Bronchial epithelial cell (primary cell): ENCODE measurements at regions not wholly inside any gene's neighbourhood (a gene's known extent, or its start where the extent isn't known, plus 50 kb on each side); places are given as distances from the start of the nearest gene placed in this dataset.
A peak's percentile ranks its signal among the peaks of the same experiment; 100 is the strongest.

Experiments used
- DNase-seq: peaks from one replicate; pipeline ENCODE4 v3.0.0-alpha.2; 2010; ENCODE audit warnings: low read depth
- FAIRE-seq: peaks from 2 replicates; lab custom pipeline; 2011; peaks lifted over from hg19 to GRCh38; lab: Jason Lieb, UNC
- H3K27me3 ChIP-seq: 2 replicates; pipeline ENCODE4 v1.5.1; 2011; ENCODE audit warnings: low read length; ENCODE audit not compliant: control insufficient read depth, insufficient read depth
- H3K36me3 ChIP-seq: 2 replicates; pipeline ENCODE4 v1.5.1; 2011; ENCODE audit warnings: low read length; ENCODE audit not compliant: control insufficient read depth, insufficient read depth
- H3K4me3 ChIP-seq: 2 replicates; pipeline ENCODE4 v1.5.1; 2011; ENCODE audit warnings: mild to moderate bottlenecking, low read depth, low read length, control low read depth
- CTCF ChIP-seq: IDR thresholded peaks from 2 replicates; pipeline ENCODE4 v1.5.1; 2011; ENCODE audit warnings: mild to moderate bottlenecking, moderate library complexity, low read length, control low read depth, inconsistent platforms; ENCODE audit not compliant: insufficient read depth, severe bottlenecking

- FAIRE-seq: no peak
- Histone ChIP-seq H3K27me3 (no peaks in the 10 kb centered on the region), H3K4me3 (no peak overlapping the region), H3K36me3 (no peaks in the 10 kb centered on the region)
- TF ChIP-seq CTCF: no peak
- DNase-seq: no peak
Measured at GRCh38 chr3:30156586-30157498, 449.6 kb upstream of the TGFBR2 start.

GRCh38 chr3:30161375-30161774, 445.0 kb upstream of the TGFBR2 start:
- TF ChIP-seq CTCF: no peak
- no peaks in the 10 kb centered on the region for H3K36me3 ChIP-seq
- no peaks in the 10 kb centered on the region for H3K27me3 ChIP-seq
- FAIRE-seq (no peak), DNase-seq (peak; percentile 62)
- H3K4me3 ChIP-seq: no peak overlapping the region

- Histone ChIP-seq H3K4me3 (no peak overlapping the region), H3K27me3 (no peaks in the 10 kb centered on the region), H3K36me3 (no peaks in the 10 kb centered on the region)
- DNase-seq (peak; percentile 3), FAIRE-seq (no peak)
- TF ChIP-seq CTCF: no peak
Measured at GRCh38 chr3:30162579-30162978, 443.8 kb upstream of the TGFBR2 start.

GRCh38 chr3:30166535-30166934, 439.9 kb upstream of the TGFBR2 start:
- no peaks in the 10 kb centered on the region for H3K27me3 ChIP-seq
- no peak for FAIRE-seq
- no peak overlapping the region for H3K4me3 ChIP-seq
- DNase-seq: no peak
- H3K36me3 ChIP-seq: no peaks in the 10 kb centered on the region
- TF ChIP-seq CTCF: no peak

GRCh38 chr3:30167541-30168011, 438.8 kb upstream of the TGFBR2 start:
- no peak for TF ChIP-seq CTCF
- H3K27me3 ChIP-seq: no peaks in the 10 kb centered on the region
- DNase-seq: peak; percentile 21
- FAIRE-seq: no peak
- no peaks in the 10 kb centered on the region for H3K36me3 ChIP-seq
- no peak overlapping the region for H3K4me3 ChIP-seq
